ENCODE measurements at regions not wholly inside any gene's neighbourhood (a gene's known extent, or its start where the extent isn't known, plus 50 kb on each side); places are given as distances from the start of the nearest gene placed in this dataset.
"Not testable (repeated sequence)": the region's sequence is repeated elsewhere in the genome, so short reads cannot be mapped to it uniquely, and the experiment has no call there.

DNA sequence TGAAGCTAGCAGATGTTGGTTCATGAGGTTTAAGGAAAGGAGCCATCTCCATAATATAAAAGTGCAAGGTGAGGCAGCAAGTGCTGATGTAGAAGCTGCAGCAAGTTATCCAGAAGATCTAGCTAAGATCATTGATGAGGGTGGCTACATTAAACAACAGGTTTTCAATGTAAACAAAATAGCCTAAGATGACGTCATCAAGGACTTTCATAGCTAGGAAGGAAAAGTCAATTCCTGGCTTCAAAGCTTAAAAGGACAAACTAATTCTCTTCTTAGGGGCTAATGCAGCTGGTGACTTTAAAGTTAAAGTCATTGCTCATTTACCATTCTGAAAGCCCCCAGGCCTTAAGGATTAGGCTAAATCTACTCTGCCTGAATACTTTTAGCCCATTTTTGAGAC lies 141.9 kb downstream of the MID1IP1 start:
- no peak for DNase-seq

DNA sequence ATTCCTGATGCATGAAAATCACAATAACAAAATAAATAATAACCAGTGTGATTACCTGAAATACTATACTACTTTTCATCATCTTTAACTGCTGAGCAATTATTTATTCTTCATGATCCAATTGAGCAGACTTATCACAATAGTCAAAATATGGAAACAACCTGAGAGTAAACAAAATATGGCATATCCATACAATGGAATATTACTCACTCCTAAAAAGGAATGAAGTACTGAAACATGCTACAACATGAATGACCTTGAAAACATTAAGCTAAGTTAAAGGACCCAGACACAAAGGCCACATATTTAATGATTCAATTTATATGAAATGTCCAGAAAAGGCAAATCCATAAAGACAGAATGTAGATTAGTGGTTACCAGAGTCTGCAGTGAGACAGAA lies 146.8 kb downstream of the MID1IP1 start:
- no peak for DNase-seq

GRCh38 chrX:38954520-38954919 lies 153.3 kb downstream of the MID1IP1 start:
- no peak for DNase-seq

DNA sequence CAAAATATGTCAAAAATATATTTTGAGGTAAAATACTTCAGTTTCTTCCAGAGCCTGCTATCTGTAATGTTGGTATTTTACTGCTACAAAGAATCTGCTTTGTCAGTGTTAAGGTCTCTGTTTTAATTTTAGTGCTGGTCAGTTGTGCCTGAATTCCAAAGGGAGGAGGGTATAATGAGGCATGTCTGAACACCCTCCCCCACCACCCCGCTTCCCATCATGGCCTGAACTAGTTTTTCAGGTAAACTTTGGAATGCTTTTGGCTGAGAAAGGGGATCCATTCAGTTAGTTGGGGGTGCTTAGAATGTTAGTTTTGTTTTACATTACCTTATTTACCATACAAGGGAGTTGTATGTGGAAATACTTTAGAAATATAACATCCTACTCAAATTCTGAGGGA lies 158.5 kb downstream of the MID1IP1 start:
- DNase-seq = no peak

DNA sequence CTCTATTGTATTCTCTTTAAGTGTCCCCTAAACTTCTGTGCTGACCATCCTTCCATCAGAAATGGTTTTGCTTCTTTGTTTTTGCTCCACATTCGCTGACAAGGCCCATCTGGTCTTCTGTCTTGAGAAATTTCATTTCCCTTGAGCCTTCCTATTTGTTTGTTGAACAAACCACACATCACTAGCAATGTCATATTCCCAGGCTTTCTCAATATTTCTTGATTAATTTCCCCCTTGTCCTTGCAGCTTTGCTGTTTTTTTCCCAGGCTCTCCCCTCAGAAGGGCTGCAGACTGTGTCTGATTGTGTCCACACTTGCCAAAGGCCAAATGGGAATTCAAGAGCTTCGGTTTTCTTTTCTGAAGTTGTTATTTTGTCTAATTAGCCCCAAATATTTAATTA lies 158.9 kb downstream of the MID1IP1 start:
- DNase-seq = no peak

DNA sequence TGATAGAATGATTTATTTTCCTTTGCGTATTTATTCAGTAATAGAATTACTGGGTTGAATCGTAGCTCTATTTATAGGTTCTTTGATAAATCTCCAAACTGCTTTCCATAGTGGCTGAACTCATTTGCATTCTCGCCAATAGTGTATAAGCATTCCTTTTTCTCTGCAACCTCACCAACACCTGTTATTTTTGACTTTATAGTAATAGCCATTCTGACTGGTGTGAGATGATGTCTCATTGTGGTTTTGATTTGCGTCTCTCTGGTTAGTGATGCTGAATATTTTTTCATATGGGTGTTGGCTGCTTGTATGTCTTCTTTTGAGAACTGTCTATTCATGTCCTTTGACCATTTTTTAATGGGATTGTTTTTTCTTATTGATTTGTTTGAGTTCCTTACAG lies 160.7 kb downstream of the MID1IP1 start:
- no peak for DNase-seq

- DNase-seq = not testable (repeated sequence)
Observed at GRCh38 chrX:38963244-38963643, 162.0 kb downstream of the MID1IP1 start.

DNA sequence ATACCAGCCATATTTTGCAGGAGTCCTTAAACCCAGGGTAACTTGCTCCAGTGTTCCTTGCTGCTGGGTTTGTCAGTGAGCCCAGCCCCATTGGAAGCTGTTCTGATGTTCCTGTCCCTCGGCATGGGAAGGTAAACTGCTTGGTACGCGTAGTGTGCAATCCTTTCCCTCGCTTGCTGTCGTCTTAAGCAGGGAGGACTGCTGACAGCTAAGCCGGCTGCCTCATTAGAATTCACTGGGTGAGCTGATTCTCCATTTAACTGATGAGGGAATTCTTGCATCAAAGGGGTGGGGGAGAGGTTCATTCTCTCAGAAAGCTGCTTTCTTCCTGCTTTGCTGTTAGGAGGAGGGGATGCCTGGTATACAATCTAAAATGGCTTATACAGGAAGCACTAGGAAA lies 164.6 kb downstream of the MID1IP1 start:
- DNase-seq = no peak

DNA sequence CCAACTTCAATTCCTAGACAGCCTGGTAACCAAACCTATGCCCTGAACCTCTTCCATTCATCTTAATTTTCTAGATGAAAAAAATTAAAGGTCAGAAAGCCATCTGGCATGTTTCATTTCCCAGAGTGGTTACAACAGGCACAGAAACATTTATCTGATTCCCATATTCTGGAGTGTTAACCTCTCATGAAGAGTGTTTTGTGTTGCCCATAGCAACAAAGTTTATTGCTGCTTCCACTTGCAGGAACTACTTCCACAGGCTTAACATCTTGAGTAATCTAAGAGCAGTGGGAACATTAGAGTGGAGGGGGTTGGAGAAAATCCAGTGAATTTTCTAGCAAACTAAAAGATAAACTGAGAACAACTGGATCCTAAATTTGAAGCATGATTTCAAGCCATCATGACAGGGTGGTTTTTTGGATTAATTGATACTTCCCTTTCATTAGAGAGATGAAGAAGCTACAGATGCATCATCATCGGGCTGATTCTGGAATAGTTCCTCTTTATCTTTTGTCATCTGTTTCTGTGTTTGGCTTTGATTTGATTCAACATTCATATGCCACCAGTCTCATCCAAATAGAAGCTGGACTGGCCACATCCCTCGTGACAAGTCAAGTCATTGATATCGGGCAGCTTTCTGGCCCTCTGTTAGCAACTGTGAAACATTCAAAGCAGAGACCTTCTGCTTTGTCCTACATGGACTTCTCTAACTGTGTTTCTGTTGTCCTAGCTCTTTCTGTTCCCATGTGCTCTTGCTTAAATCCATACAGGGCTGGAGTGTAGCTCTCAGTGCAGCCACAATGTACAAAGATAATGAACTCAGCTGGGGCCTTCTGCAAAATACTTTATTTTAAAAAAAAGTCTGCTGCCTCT lies 167.3 kb downstream of the MID1IP1 start:
- DNase-seq = no peak

DNA sequence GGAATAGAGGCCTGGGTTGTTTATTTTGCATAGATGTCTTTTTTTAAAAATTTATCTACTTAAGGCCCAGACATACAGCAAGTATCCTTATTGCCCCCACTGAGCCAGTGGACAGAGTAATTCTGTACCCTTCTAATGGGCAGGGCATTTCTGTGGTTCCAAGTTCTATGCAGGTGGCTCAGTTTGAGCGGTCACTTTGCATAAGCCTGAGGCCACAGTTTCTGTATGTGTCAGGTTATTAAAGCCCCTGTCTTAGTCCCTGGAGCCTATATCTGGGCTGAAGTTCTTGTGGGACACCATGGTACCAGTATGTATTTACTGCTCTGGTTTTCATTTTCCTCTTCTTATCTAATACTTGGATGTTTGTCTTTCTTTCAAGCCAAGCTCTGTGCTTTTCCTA lies 168.8 kb downstream of the MID1IP1 start:
- DNase-seq = no peak

- no peak for DNase-seq
Observed at GRCh38 chrX:38970845-38971244, 169.6 kb downstream of the MID1IP1 start.

GRCh38 chrX:38973322-38973721 lies 172.1 kb downstream of the MID1IP1 start:
- no peak for DNase-seq

- DNase-seq = no peak
Observed at GRCh38 chrX:38974542-38974941, 173.3 kb downstream of the MID1IP1 start.

DNA sequence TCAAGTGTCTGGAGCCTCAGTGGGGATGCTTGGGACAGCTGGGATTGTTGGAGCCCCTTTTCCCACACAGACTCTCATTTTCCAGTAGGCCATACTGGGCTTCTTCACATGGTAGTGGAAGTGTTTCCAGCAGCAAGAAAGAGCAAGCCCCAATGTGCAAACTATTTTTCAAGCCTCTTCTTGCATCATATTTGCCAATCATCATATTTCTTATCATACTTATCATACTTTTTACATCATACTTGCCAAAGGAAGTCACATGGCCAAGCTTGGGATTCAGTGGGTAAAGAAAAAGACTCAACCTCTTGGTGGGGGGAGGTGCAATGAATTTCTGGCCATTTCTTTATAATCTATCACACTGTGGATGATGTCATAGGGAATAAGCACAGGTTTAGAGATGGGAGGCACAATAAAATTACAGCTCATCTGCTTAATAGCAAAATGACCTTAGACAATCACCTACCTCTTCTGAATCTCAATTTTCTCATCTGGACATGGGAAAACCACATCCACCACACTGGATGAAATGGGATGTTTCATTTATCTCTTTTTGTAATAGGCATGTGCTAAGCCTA lies 174.2 kb downstream of the MID1IP1 start:
- DNase-seq = no peak

DNA sequence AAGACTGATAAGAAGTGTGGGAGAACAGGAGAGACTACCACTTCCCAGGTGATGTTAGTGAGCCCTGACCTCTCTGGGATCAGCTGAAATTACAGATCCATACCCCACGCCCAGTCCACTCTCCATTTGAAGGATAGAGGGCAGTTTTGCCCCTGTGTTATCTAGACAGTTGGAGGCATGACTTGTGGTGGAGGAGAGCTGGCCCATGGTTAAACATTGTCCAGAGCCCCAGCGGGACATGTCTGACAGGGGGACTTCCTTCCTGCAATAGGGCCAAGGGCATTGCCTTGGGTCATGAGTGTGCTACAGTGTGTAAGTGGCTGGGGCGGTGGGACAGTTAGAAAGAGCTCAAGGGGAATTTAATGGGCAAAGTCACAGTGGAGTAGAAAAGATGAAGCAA lies 181.1 kb downstream of the MID1IP1 start:
- no peak for DNase-seq

- DNase-seq = no peak
Observed at GRCh38 chrX:38982843-38983242, 181.6 kb downstream of the MID1IP1 start.

GRCh38 chrX:38985375-38985774 lies 184.1 kb downstream of the MID1IP1 start:
- DNase-seq = no peak

- no peak for DNase-seq
Observed at GRCh38 chrX:38985945-38986344, 184.7 kb downstream of the MID1IP1 start.

DNA sequence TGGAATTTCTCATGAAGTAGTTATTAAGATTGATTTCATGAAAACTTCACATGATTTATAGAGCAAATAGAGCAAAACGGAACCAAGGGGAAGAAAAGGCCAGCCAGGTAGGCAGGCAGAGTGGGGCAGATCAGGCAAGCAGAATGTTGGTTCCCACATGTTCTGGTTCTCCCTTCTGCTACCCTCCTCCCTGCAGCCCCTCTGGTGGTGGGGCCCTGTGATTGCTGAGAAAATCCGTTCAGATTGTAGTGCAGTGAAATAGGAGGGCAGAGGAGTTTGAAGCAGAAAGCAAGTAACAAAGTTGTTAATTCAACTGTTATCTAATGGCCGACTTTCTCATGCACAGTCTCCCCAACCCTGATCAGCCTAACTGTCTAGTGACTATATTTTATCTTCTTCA lies 185.3 kb downstream of the MID1IP1 start:
- no peak for DNase-seq

DNA sequence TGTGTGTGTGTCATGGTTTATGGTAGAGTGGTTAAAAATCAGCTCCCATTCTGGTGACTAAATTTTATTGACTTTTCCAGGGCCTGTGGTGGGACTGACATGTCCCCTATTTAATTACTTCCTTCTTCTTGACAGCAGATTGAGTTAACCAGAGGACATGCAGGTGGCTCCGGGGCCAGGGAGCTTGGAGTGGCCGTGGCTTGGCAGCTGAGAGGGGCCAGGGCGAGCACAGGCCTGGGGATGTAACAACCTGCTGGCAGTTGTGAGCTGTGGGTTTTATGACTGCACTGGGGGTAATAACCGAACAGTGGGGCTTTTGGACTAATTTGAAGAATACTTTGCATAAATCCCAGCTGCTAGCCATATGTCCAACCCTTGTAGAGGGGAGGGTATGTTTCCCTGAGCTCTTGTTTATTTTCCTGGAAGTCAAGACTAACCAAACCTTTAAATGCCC lies 186.0 kb downstream of the MID1IP1 start:
- no peak for DNase-seq

DNA sequence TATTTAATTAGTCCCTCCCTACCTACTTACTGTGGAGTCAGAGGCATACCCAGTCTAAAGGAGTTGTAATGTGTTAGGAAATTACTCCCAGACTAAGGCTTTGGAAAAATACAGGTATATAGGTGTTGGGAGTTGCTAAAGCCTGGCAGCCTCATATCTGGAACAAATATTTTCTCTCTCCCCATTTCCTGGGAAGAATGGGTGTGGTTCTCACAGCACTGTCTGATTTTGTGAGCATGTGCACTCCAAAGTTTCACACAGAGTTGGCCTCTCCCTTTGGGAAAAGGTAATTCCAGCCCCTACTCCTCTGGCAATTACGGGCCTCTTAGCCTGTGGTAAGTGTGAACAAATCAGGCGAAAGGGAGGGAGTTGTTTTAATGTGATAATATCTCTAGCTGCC lies 187.0 kb downstream of the MID1IP1 start:
- no peak for DNase-seq

DNA sequence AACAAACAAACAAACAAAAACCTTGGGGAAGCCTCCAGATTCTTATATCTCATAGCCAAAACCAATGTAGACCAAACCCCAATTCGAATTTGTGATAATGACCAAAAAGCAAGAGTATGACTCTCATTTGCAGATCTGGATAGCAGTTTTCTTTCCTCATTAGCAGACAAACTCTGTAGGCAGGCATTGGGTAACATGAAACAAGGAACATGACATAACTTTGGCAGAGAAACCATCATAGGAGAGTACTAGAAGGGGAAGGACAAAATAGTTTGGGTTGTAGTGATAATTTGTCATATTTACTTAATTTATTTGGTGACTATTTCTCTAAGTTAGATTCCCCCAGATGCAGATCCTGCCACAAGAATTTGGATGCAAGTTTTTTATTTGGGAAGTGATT lies 187.8 kb downstream of the MID1IP1 start:
- no peak for DNase-seq

DNA sequence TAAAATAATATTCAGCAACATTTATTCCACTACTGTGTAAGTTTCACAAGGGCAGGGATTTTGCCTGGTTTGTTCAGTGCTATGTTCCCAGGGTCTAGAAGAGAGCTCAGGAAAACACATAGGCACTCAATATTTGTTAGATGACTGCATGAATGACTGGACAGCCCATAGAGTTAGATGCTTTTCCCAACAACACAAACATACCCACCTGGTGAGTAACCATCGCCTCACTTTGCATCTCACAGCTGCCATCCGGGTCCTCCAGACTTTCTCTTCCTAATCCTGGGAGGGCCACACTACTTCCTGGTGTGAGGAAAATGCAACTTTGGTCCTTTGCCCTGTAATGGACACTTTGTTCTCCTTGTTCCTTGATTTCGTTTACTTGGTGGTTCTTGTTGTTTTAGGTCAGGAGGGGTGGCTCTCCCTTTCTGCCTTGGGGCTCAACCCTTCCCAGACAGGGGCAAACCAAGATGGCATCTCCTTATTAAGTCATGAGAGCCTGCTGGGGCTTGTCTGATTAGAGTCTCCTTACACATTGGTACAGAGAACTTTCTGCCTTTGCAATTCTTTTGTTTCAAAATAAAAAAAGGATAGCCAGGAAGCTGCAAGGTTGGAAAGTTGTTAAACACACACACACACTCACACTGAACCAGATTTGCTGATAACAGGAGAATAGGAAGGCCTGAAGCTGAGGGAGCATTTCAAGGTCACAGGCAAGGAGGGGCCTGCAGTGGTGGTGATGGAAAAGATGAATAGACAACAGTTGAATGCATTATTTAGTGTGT lies 190.6 kb downstream of the MID1IP1 start:
- no peak for DNase-seq
